K562 (cell line): ENCODE measurements at regions not wholly inside any gene's neighbourhood (a gene's known extent, or its start where the extent isn't known, plus 50 kb on each side); places are given as distances from the start of the nearest gene placed in this dataset.

Experiments
- ATAC-seq: fragments of 200-7000 bp; cut with Tn5 transposase; 3 replicates; pipeline ENCODE4 v1.9.1; 2020; ENCODE audit warnings: moderate library complexity
- BruUV-seq: library from RNA; stranded (reverse); fragments of 400-500 nt; replicated peaks from 2 replicates; lab custom pipeline; 2021; lab: Mats Ljungman, UMichigan
- CTCF ChIA-PET: fragments of 300-600 bp; formaldehyde crosslinking; extraction: SDS; loops from one replicate; lab custom pipeline; 2021; ENCODE audit warnings: low intra/inter-chr PET ratio; lab: Yijun Ruan, JAX
- POLR2A ChIA-PET: fragments of 300-600, 350-650 bp; sonication (Branson Sonifier 250); formaldehyde crosslinking; extraction: SDS; loops from one replicate; lab custom pipeline; 2021; ENCODE audit warnings: antibody characterized with exemption, inconsistent platforms; lab: Yijun Ruan, JAX
- DNase-seq, 4 experiments: peaks; one replicate each; pipeline versions ENCODE4 v3.0.0 to v3.0.0-alpha.2; 2011 to 2018; ENCODE audit warnings: low spot score in 3 of 4, mixed read lengths in 3 of 4; ENCODE audit errors: extremely low read depth in 1 of 4
- FAIRE-seq: peaks from 2 replicates; lab custom pipeline; 2011; peaks lifted over from hg19 to GRCh38; lab: Jason Lieb, UNC
- H2AFZ ChIP-seq: 2 replicates; pipeline ENCODE4 v1.6.0; 2011; ENCODE audit warnings: low read depth, low read length, control low read depth, inconsistent platforms
- H3K27ac ChIP-seq: fragments of 200-600 bp; 3 replicates; pipeline ENCODE4 v1.8.0; 2011; ENCODE audit warnings: low read depth, mild to moderate bottlenecking, control low read depth, inconsistent platforms, low read length, moderate library complexity, mixed read lengths; ENCODE audit errors: extremely low read depth
- H3K27me3 ChIP-seq, 2 experiments: fragments of 300-600 bp in 1 of 2; 2 replicates in 1 of 2; 3 replicates in 1 of 2; pipeline versions ENCODE4 v1.6.0 to v1.8.0; 2011; ENCODE audit warnings: inconsistent platforms in 2 of 2, low read length in 2 of 2, mild to moderate bottlenecking in 1 of 2, mixed read lengths in 1 of 2, moderate library complexity in 1 of 2; ENCODE audit not compliant: control insufficient read depth in 2 of 2, insufficient read depth in 2 of 2
- H3K36me3 ChIP-seq: fragments of 300-600 bp; 3 replicates; pipeline ENCODE4 v1.8.0; 2011; ENCODE audit warnings: mild to moderate bottlenecking, low read length, inconsistent platforms; ENCODE audit not compliant: control insufficient read depth, insufficient read depth
- H3K4me1 ChIP-seq, 2 experiments: fragments of 200-600 bp in 1 of 2; replicated peaks in 1 of 2; 2 replicates in 1 of 2; 3 replicates in 1 of 2; pipeline versions ENCODE4 v1.5.1 to v1.8.0; 2011; ENCODE audit warnings: inconsistent platforms in 2 of 2, low read length in 2 of 2, mild to moderate bottlenecking in 1 of 2, mixed read lengths in 1 of 2, moderate library complexity in 1 of 2; ENCODE audit not compliant: control insufficient read depth in 2 of 2, insufficient read depth in 2 of 2
- H3K4me2 ChIP-seq: 2 replicates; pipeline ENCODE4 v1.6.1; 2011; ENCODE audit warnings: low read length, control low read depth, inconsistent platforms, mixed read lengths; ENCODE audit not compliant: insufficient read depth
- H3K4me3 ChIP-seq: fragments of 200-600 bp; sonication (generic), shearing (Covaris generic); 2 replicates; pipeline ENCODE4 v1.5.1; 2016; ENCODE audit warnings: control low read depth, inconsistent platforms
- H3K79me2 ChIP-seq: fragments of 200-600 bp; 3 replicates; pipeline ENCODE4 v1.8.0; 2011; ENCODE audit warnings: low read length, inconsistent platforms; ENCODE audit not compliant: control insufficient read depth, insufficient read depth
- H3K9ac ChIP-seq, 2 experiments: 2 replicates each; pipeline versions ENCODE4 v1.6.0 to v1.6.1; 2011; ENCODE audit warnings: low read depth in 2 of 2, low read length in 2 of 2, control low read depth in 1 of 2, inconsistent platforms in 1 of 2, mild to moderate bottlenecking in 1 of 2, mixed read lengths in 1 of 2; ENCODE audit not compliant: insufficient read depth in 1 of 2
- H3K9me1 ChIP-seq: one replicate; pipeline ENCODE4 v1.6.0; 2011; ENCODE audit warnings: inconsistent platforms, mild to moderate bottlenecking, low read length, moderate library complexity; ENCODE audit not compliant: control insufficient read depth, insufficient read depth
- H3K9me3 ChIP-seq: replicated peaks from 2 replicates; pipeline ENCODE4 v1.5.1; 2011; ENCODE audit warnings: low read depth, low read length, inconsistent platforms; ENCODE audit not compliant: control insufficient read depth, insufficient read depth
- H4K20me1 ChIP-seq: replicated peaks from 2 replicates; pipeline ENCODE4 v1.6.1; 2011; ENCODE audit warnings: low read length, inconsistent platforms, mixed read lengths; ENCODE audit not compliant: control insufficient read depth, insufficient read depth
- CTBP1 ChIP-seq: fragments of 450-650 bp; IDR thresholded peaks from 2 replicates; pipeline ENCODE4 v1.6.1; 2016; ENCODE audit warnings: borderline replicate concordance
- ELF1 ChIP-seq: fragments of 200-800 bp; sonication (Bioruptor generic); IDR thresholded peaks from 2 replicates; pipeline ENCODE4 v1.6.1; 2016; ENCODE audit warnings: missing genetic modification characterization, missing compliant biosample characterization
- HLTF ChIP-seq: fragments of 450-650 bp; IDR thresholded peaks from 2 replicates; pipeline ENCODE4 v1.6.1; 2016
- MCM5 ChIP-seq: fragments of 450-650 bp; IDR thresholded peaks from 2 replicates; pipeline ENCODE4 v1.6.1; 2016; ENCODE audit warnings: low read depth
- NFATC3 ChIP-seq: fragments of 450-650 bp; IDR thresholded peaks from 2 replicates; pipeline ENCODE4 v1.6.1; 2017; ENCODE audit warnings: mild to moderate bottlenecking
- POU5F1 ChIP-seq: fragments of 150-350 bp; IDR thresholded peaks from 2 replicates; pipeline ENCODE4 v1.6.1; 2014; ENCODE audit warnings: borderline replicate concordance, low read length, low read depth, mild to moderate bottlenecking; ENCODE audit not compliant: partially characterized antibody
- RFX5 ChIP-seq: IDR thresholded peaks from 2 replicates; pipeline ENCODE4 v1.6.1; 2011; ENCODE audit warnings: low read depth, mild to moderate bottlenecking, improper control_type of control experiment, low read length
- RUNX1 ChIP-seq: sonication (generic); IDR thresholded peaks from 2 replicates; pipeline ENCODE4 v1.6.1; 2016; ENCODE audit warnings: antibody characterized with exemption, low read depth
- WGBS: fragments of 100-300 bp; shearing (Covaris generic); methylation state at CpG from one replicate; pipeline ENCODE4 v1.1.6; 2016; ENCODE audit warnings: low coverage, mixed read lengths; ENCODE audit not compliant: insufficient coverage; ENCODE audit errors: missing lambda C conversion rate; 5-methylcytosine and 5-hydroxymethylcytosine counted together
- in situ Hi-C: fragments of 300-500 bp; cut with MboI; formaldehyde crosslinking; loops from 4 replicates; pipeline ENCODE4 v1.15.0; 2018; ENCODE audit warnings: inconsistent platforms, mixed read lengths
- intact Hi-C: fragments of 100-400 bp; cut with micrococcal nuclease; formaldehyde crosslinking; loops from 2 replicates; pipeline ENCODE4 v1.14.2; 2022
- TF ChIP-seq, protein P1 (sequence below): fragments of 250-450 bp; sonication (Bioruptor Pico); IDR thresholded peaks from 2 replicates; pipeline ENCODE4 v1.5.0; 2021; ENCODE audit warnings: mild to moderate bottlenecking, moderate library complexity

DNA sequence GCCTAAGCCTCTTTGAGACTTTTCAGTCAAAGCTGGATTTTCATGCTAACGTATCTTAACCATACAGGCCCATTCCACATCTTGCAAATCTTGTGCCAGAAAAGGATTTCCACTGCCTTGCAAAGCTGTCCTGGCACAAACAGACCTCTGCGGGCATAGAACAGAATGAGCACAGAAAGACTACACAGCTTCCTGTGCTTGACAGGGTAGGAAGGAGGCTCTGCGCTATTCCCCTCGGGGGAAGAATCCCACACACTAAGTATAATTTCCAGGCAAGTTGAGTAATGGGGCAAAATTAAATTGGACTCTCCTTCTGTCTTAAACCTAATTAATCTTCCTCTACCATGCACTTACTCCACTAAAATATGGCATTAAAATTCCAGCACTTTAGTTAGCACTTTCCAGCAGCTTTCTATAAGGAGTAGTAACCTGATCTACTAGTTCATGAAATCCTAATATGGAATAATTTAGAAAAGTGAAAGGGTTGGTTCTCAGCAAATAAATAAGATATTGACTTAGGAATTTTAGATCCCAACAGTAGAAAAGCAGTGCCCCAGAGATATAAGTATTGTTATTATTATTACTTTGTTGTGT lies 532.1 kb upstream of the JAG1 start:
- TF ChIP-seq MCM5 (no peak), RUNX1 (no peak), RFX5 (no peak), NFATC3 (no peak), CTBP1 (no peak), POU5F1 (no peak), HLTF (no peak), ELF1 (tag) (no peak)
- TF ChIP-seq, protein P1, sequence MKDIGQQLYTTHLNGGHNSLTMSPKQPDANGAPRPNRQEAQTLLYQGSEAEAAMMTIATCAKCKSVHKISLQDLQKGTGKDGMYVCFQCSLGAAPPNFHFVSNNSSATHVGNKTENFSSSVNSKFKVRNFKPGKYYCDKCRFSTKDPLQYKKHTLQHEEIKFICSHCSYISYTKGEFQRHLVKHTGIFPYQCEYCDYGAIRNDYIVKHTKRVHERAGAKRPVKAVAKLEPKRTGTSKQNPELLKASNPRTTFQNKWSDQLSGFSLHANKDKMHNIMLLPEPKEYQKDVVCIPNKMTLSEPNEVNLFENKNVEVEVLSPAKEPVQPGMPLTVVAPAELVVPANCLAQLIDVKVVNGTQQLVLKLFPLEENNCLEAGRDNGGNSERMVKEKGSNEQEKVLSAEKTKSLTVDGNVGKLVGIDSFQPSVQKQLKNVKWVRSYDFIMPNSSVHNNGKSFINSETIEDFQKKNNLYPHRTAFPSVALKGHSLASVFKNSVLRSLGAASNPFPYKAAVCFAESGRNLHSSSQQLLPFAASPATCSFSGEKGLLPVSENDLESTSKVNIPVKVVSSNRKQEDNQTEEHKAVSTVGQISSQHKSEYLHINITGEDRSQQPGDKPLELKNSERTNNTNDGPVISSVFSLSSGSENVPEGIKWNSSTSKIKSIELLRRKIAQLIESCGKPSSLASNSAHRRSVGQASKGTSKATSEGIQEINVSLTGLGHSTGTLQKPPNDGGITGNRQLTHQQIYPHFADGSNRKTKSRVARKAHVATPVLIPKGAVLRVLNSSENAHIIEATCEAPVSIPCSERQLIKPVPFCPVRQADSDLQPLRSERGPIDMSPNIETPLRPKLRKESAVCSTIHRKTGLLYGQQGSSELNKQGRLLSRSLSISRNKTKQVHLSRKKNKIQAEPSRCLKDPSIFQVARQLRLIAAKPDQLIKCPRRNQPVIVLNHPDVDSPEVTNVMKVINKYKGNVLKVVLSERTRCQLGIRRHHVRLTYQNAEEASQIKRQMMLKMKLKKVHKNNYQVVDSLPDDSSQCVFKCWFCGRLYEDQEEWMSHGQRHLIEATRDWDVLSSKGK (CRISPR knock-in tag) = no peak
- no peaks in the 10 kb centered on the region for H3K36me3 ChIP-seq
- BruUV-seq = no TSS peak
- CTCF ChIA-PET = no interaction called here
- no peak overlapping the region for H3K27ac ChIP-seq
- FAIRE-seq (no peak), DNase-seq (no peak), ATAC-seq (no peak)
- H3K79me2 ChIP-seq = no peaks in the 10 kb centered on the region
- in situ Hi-C loops = no loop called here
- H2AFZ ChIP-seq = no peak overlapping the region
- no peaks in the 10 kb centered on the region for H3K9me3 ChIP-seq
- POLR2A ChIA-PET = no interaction called here
- no peaks in the 10 kb centered on the region for H4K20me1 ChIP-seq
- H3K9me1 ChIP-seq = no peaks in the 10 kb centered on the region
- no peaks in the 10 kb centered on the region for H3K27me3 ChIP-seq
- no peak overlapping the region for H3K9ac ChIP-seq
- no peak overlapping the region for H3K4me2 ChIP-seq
- intact Hi-C loops = no loop called here
- no peak overlapping the region for H3K4me3 ChIP-seq
- no peaks in the 10 kb centered on the region for H3K4me1 ChIP-seq
- 0% methylated on average over 4 of the region's 4 CpGs for WGBS
